IPS-18c (cell line): ENCODE measurements at regions not wholly inside any gene's neighbourhood (a gene's known extent, or its start where the extent isn't known, plus 50 kb on each side); places are given as distances from the start of the nearest gene placed in this dataset.
A peak's percentile ranks its signal among the peaks of the same experiment; 100 is the strongest.
"Not testable (repeated sequence)": the region's sequence is repeated elsewhere in the genome, so short reads cannot be mapped to it uniquely, and the experiment has no call there.

Experiments
- H3K4me3 ChIP-seq: 2 replicates; pipeline ENCODE4 v1.7.0; 2013; ENCODE audit warnings: low read depth, mild to moderate bottlenecking, low read length, moderate library complexity; ENCODE audit not compliant: insufficient read depth
- H3K9me3 ChIP-seq: one replicate; pipeline ENCODE4 v1.6.1; 2013; ENCODE audit warnings: mild to moderate bottlenecking, low read length, moderate library complexity; ENCODE audit not compliant: control insufficient read depth, insufficient read depth

GRCh38 chr17:64776720-64777414, 114.8 kb upstream of the SMURF2 start:
- H3K9me3 ChIP-seq, H3K4me3 ChIP-seq: not testable (repeated sequence)

GRCh38 chr17:64775701-64776570, 113.8 kb upstream of the SMURF2 start:
- H3K9me3 ChIP-seq = peaks cover 4% of the 10 kb centered on the region
- H3K4me3 ChIP-seq = no peak overlapping the region

- H3K4me3 ChIP-seq = no peak overlapping the region
- peaks cover 2% of the 10 kb centered on the region for H3K9me3 ChIP-seq
Measured at GRCh38 chr17:64774888-64775540, 112.9 kb upstream of the SMURF2 start.

GRCh38 chr17:64773836-64774761, 112.0 kb upstream of the SMURF2 start:
- no peaks in the 10 kb centered on the region for H3K9me3 ChIP-seq
- peak overlapping the region; percentile 51 for H3K4me3 ChIP-seq

GRCh38 chr17:64773386-64773835, 111.3 kb upstream of the SMURF2 start:
- Histone ChIP-seq H3K9me3 (no peaks in the 10 kb centered on the region), H3K4me3 (peak overlapping the region; percentile 51; the same call in 1 of the 2 replicates)

- no peak overlapping the region for H3K4me3 ChIP-seq
- no peaks in the 10 kb centered on the region for H3K9me3 ChIP-seq
Measured at GRCh38 chr17:64772845-64773299, 110.8 kb upstream of the SMURF2 start.

GRCh38 chr17:64771980-64772844, 110.1 kb upstream of the SMURF2 start:
- H3K4me3 ChIP-seq = no peak overlapping the region

GRCh38 chr17:64769712-64770111, 107.6 kb upstream of the SMURF2 start:
- Histone ChIP-seq H3K9me3 (no peaks in the 10 kb centered on the region), H3K4me3 (no peak overlapping the region)

More at GRCh38 chr17:64771980-64772844, 110.1 kb upstream of the SMURF2 start:
- H3K9me3 ChIP-seq = no peaks in the 10 kb centered on the region

- H3K9me3 ChIP-seq = no peaks in the 10 kb centered on the region
- no peak overlapping the region for H3K4me3 ChIP-seq
Measured at GRCh38 chr17:64767269-64767997, 105.3 kb upstream of the SMURF2 start.

GRCh38 chr17:64765191-64765889, 103.2 kb upstream of the SMURF2 start:
- no peak overlapping the region for H3K4me3 ChIP-seq
- no peaks in the 10 kb centered on the region for H3K9me3 ChIP-seq

- Histone ChIP-seq H3K9me3 (no peaks in the 10 kb centered on the region), H3K4me3 (no peak overlapping the region)
Measured at GRCh38 chr17:64750891-64751677, 89.0 kb upstream of the SMURF2 start.

- no peak overlapping the region for H3K4me3 ChIP-seq
- H3K9me3 ChIP-seq = no peaks in the 10 kb centered on the region
Measured at GRCh38 chr17:64750478-64750877, 88.4 kb upstream of the SMURF2 start.

GRCh38 chr17:64749306-64749705, 87.2 kb upstream of the SMURF2 start:
- Histone ChIP-seq H3K4me3 (no peak overlapping the region), H3K9me3 (no peaks in the 10 kb centered on the region)

- Histone ChIP-seq H3K4me3 (no peak overlapping the region), H3K9me3 (no peaks in the 10 kb centered on the region)
Measured at GRCh38 chr17:64747938-64748540, 85.9 kb upstream of the SMURF2 start.
